ENCODE measurements at regions not wholly inside any gene's neighbourhood (a gene's known extent, or its start where the extent isn't known, plus 50 kb on each side); places are given as distances from the start of the nearest gene placed in this dataset.

GRCh38 chr15:31254431-31255175 is 72.0 kb upstream of the KLF13 start:
- Histone ChIP-seq H3K27me3 (ENCODE audit: insufficient read depth, low read depth, low read length) (no peaks in the 10 kb centered on the region), H4K20me1 (ENCODE audit: insufficient read depth) (no peaks in the 10 kb centered on the region), H3K79me2 (replicated peaks; ENCODE audit: insufficient read depth, low read length) (no peaks in the 10 kb centered on the region), H3K4me3 (ENCODE audit: low read length) (no peak overlapping the region), H3K4me2 (ENCODE audit: low read length) (no peak overlapping the region), H3K36me3 (ENCODE audit: insufficient read depth, low read length) (no peaks in the 10 kb centered on the region), H3K9me3 (ENCODE audit: low read length) (peaks cover 4% of the 10 kb centered on the region), H3K9me2 (ENCODE audit: insufficient read depth, low read length) (no peaks in the 10 kb centered on the region), H3K27ac (ENCODE audit: low read length) (no peak overlapping the region), H3K9ac (ENCODE audit: low read length) (no peak overlapping the region), H3F3A (ENCODE audit: insufficient read depth, low read length, poor library complexity, severe bottlenecking) (no peaks in the 10 kb centered on the region), H2AFZ (ENCODE audit: low read depth, low read length) (no peak overlapping the region)
- TF ChIP-seq REST (IDR thresholded peaks at IDR 0.05; ENCODE audit: borderline replicate concordance) (no peak), TAF1 (IDR thresholded peaks at IDR 0.05; ENCODE audit: low read depth) (no peak), EP300 (conservative IDR thresholded peaks at IDR 0.05; ENCODE audit: poor library complexity, severe bottlenecking) (no peak), POLR2AphosphoS5 (IDR thresholded peaks at IDR 0.05) (no peak), EZH2 (IDR thresholded peaks at IDR 0.05; ENCODE audit: borderline replicate concordance, insufficient read depth, low read length, poor library complexity, severe bottlenecking) (no peak), SMC3 (conservative IDR thresholded peaks at IDR 0.05; ENCODE audit: poor library complexity) (no peak), CTCF (IDR thresholded peaks at IDR 0.05; ENCODE audit: poor library complexity, severe bottlenecking) (no peak), MXI1 (conservative IDR thresholded peaks at IDR 0.05; ENCODE audit: poor library complexity, severe bottlenecking) (no peak), RAD21 (conservative IDR thresholded peaks at IDR 0.05) (no peak)

GRCh38 chr15:31255176-31255510 is 71.5 kb upstream of the KLF13 start:
- TF ChIP-seq RAD21 (conservative IDR thresholded peaks at IDR 0.05) (no peak), EP300 (conservative IDR thresholded peaks at IDR 0.05; ENCODE audit: poor library complexity, severe bottlenecking) (no peak), SMC3 (conservative IDR thresholded peaks at IDR 0.05; ENCODE audit: poor library complexity) (no peak), MXI1 (conservative IDR thresholded peaks at IDR 0.05; ENCODE audit: poor library complexity, severe bottlenecking) (no peak), REST (IDR thresholded peaks at IDR 0.05; ENCODE audit: borderline replicate concordance) (no peak), CTCF (IDR thresholded peaks at IDR 0.05; ENCODE audit: poor library complexity, severe bottlenecking) (no peak), POLR2AphosphoS5 (IDR thresholded peaks at IDR 0.05) (no peak), EZH2 (IDR thresholded peaks at IDR 0.05; ENCODE audit: borderline replicate concordance, insufficient read depth, low read length, poor library complexity, severe bottlenecking) (no peak), TAF1 (IDR thresholded peaks at IDR 0.05; ENCODE audit: low read depth) (no peak)
- H3K36me3 ChIP-seq (ENCODE audit: insufficient read depth, low read length): no peaks in the 10 kb centered on the region
- no peaks in the 10 kb centered on the region for H3K9me2 ChIP-seq (ENCODE audit: insufficient read depth, low read length)
- no peaks in the 10 kb centered on the region for H3K27me3 ChIP-seq (ENCODE audit: insufficient read depth, low read depth, low read length)
- no peaks in the 10 kb centered on the region for H4K20me1 ChIP-seq (ENCODE audit: insufficient read depth)
- no peak overlapping the region for H3K9ac ChIP-seq (ENCODE audit: low read length)
- no peaks in the 10 kb centered on the region for H3K79me2 ChIP-seq (replicated peaks; ENCODE audit: insufficient read depth, low read length)
- H3F3A ChIP-seq (ENCODE audit: insufficient read depth, low read length, poor library complexity, severe bottlenecking): no peaks in the 10 kb centered on the region
- no peak overlapping the region for H3K27ac ChIP-seq (ENCODE audit: low read length)
- no peak overlapping the region for H3K4me2 ChIP-seq (ENCODE audit: low read length)
- H3K4me3 ChIP-seq (ENCODE audit: low read length): no peak overlapping the region
- H2AFZ ChIP-seq (ENCODE audit: low read depth, low read length): no peak overlapping the region
- H3K9me3 ChIP-seq (ENCODE audit: low read length): peaks cover 4% of the 10 kb centered on the region
